Stimulated activated CD4-positive, alpha-beta T cell treated with anti-CD3 and anti-CD28 coated beads, Interleukin-12 subunit alpha, Interleukin-12 subunit beta, amount 100 ng/mL, for 48 hours (primary cell): ENCODE measurements at regions not wholly inside any gene's neighbourhood (a gene's known extent, or its start where the extent isn't known, plus 50 kb on each side); places are given as distances from the start of the nearest gene placed in this dataset.

ENCODE experiments used
- DNase-seq, 3 donors: peaks; one replicate each; pipeline ENCODE4 v3.0.0-alpha.2; 2020; ENCODE audit warnings: low read depth in 2 of 3, low spot score in 1 of 3

GRCh38 chr4:27819246-27819645 lies 958.6 kb downstream of the STIM2 start:
- DNase-seq, result no peak

DNA sequence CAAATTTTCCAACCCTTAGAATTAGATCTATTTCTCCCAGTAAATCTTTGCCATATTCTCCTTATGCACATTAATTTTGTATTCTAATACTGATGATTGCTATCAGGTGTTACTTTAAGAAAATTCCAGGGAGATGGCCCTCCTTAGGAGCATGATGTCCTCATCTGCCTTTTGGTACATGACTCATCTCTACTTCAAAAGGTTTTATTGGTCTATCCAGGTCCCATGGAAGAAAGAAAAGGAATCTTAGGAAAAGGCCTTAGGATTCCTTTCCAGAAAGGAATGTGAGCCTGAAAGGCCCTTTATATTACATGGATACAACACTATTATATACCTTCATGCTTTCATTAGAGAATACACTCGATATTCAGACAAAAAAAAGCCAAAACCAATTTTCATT lies 968.2 kb downstream of the STIM2 start:
- no peak for DNase-seq

GRCh38 chr4:27830251-27830650 lies 969.6 kb downstream of the STIM2 start:
- DNase-seq, result no peak

DNA sequence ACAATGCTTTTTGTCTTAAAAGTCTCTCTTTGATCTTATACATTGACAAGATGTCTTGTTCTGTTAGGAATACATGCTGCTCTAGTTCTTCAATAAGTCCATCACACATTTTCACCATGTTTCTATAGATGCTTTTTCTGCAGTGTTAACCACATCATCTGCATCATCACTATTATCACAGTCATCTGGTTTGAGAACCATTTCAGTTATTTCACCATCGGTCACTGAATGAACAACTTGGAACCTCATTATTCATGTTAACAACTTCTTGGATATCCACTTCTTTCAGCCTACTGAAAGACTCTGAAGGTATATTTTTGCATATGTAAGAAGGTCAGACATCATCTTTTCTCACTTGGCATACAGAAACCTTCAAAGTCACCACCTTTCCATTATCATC lies 975.2 kb downstream of the STIM2 start:
- DNase-seq, result no peak

- DNase-seq, result no peak
Observed at GRCh38 chr4:27836523-27836922, 975.9 kb downstream of the STIM2 start.

- no peak for DNase-seq
Observed at GRCh38 chr4:27843776-27844175, 983.1 kb downstream of the STIM2 start.

- DNase-seq, result no peak
Observed at GRCh38 chr4:27844376-27844775, 983.7 kb downstream of the STIM2 start.

- no peak for DNase-seq
Observed at GRCh38 chr4:27846951-27847350, 986.3 kb downstream of the STIM2 start.

DNA sequence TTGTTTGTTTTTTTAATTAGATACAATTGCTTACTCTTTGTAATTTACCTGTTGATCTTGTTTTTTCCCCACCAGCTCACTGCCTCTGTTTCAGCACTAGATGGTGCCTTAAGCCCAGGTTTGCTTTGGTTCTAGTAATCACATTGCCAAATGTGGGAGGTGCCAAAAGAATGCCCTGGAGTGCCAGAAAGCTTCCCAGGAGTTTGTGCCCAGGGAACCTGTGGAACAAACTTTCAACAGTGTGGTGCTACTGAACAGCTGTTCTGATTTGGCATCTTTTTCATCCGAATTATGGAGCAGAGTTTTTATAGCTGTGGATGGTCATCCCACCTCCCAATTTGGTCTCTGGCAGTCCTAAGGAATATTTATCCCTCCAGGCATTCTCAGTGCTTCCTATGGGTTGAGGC lies 1000.7 kb downstream of the STIM2 start:
- DNase-seq, result no peak

GRCh38 chr4:27861802-27862201 lies 1001.2 kb downstream of the STIM2 start:
- DNase-seq, result no peak

DNA sequence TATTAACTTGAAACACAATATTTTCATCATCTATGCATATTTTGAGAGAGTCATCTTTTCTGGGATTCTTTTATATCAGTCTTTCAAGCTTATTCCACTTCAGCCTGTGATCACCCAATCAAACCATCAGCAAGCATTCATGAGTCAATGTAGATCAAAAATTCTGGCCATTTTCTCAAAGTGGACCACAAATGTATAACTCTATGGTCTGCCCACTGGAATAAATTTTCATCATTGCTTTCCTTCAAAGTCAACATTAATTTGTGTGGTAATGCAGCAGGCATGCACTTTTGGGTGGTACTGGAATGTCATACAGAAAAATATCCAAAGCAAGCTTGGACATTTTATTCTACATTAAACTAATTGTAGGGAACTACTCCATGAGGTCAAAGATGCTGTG lies 1013.0 kb downstream of the STIM2 start:
- no peak for DNase-seq

GRCh38 chr4:27881705-27882104 lies 1021.1 kb downstream of the STIM2 start:
- DNase-seq, result no peak

DNA sequence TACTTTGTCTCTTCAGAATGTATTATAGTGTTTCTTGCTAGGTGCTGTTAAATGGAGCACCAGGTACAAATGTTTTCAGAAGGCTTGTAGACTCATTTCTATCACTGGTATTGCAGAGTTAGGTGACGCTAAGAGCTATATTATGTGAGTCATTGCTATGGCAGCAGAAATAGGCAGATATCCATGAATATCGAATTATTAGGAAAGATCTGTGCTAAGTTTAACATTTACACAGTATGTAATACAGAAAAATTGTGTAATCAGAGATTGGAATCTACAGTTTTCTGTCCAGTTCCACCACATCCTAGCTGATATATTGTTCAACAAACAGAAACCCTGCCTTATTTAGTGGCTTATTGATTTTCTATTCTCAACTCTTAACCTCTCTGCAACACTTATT lies 1025.5 kb downstream of the STIM2 start:
- no peak for DNase-seq

GRCh38 chr4:27887646-27888045 lies 1027.0 kb downstream of the STIM2 start:
- DNase-seq, result no peak

GRCh38 chr4:27888505-27888904 lies 1027.9 kb downstream of the STIM2 start:
- DNase-seq, result no peak

GRCh38 chr4:27894951-27895350 lies 1034.3 kb downstream of the STIM2 start:
- no peak for DNase-seq

DNA sequence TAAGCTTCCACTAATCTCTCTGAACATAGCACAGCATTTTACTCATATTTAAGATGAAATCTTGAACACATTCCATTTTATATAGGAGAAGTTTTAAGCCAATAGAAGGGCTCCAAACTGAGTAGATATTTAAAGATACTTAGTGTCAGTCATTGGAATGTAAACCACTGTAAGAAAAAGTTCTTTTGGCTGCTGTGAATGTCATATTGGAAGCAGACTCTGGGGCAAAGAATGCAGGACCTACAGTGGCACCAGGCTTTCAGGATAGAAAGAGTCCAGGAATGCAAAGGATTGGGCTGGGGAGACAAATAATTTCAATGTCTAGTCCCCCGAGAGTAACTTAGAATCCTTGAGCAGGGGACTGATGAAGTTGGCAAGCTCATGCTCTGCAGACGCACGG lies 1047.7 kb downstream of the STIM2 start:
- DNase-seq, result no peak

DNA sequence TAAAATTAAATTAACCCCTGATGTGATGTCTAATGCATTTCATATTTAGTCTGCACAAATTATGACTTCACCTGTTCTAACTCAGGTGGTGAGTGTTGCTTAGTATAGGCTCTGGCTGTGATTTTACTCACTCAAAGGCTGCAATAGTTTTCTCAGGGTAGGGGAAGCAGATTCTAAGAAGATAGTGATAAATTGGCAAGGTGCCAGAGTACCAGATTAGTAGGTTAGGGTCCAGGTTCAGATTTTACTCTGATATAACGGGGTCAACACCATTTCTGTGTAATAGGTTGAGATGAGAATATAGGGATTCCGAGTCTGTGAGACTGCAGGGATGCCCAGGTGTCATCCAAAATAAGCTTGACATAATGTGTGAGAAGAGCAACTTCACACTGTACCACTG lies 1049.6 kb downstream of the STIM2 start:
- no peak for DNase-seq

DNA sequence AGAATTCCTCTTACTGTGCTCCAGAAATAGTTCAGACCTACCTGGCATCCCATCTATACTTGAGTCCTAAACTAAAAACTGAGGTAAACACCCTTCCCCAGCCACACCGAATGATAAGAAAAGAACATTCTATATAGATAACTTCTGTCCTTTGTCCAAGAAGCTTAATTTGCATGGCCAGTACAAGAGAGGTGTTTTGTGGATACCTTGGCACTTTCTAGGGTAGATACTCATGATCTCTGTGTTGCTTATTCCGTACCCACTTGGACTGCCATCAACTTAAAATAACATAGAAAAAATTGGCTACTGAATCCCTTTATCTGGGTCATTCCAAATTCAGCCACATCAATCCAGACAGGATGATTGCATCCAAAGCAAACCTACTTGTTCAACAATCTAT lies 1050.4 kb downstream of the STIM2 start:
- DNase-seq, result no peak

GRCh38 chr4:27913738-27914137 lies 1053.1 kb downstream of the STIM2 start:
- no peak for DNase-seq

- no peak for DNase-seq
Observed at GRCh38 chr4:27915822-27916221, 1055.2 kb downstream of the STIM2 start.

GRCh38 chr4:27916452-27917184 lies 1056.0 kb downstream of the STIM2 start:
- no peak for DNase-seq

DNA sequence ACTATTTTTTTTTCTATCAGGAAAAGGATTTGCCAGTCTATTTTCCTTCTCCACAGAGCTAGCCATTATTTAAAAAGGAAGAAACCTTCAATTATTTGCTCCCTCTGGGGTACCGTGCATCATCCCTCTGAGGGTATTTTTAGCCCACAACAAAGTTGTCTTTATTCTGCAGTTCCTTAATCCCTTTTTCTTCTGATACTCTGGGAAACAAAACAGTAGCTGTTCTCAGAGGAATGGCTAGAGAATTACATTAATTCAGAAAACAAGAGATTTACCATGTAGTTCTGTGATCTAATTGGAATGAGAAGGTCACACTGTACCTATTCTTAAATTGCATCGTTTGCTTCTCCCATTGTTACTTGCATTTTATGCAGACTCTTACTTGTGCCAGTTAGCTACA lies 1056.7 kb downstream of the STIM2 start:
- DNase-seq, result no peak

- DNase-seq, result no peak
Observed at GRCh38 chr4:27921231-27921630, 1060.6 kb downstream of the STIM2 start.
